HG02759 (cell line): ENCODE measurements at regions not wholly inside any gene's neighbourhood (a gene's known extent, or its start where the extent isn't known, plus 50 kb on each side); places are given as distances from the start of the nearest gene placed in this dataset.
"Not testable (repeated sequence)": the region's sequence is repeated elsewhere in the genome, so short reads cannot be mapped to it uniquely, and the experiment has no call there.

Source experiments
- ATAC-seq: cut with Tn5 transposase; IDR thresholded peaks from one replicate; pipeline ENCODE4 v1.9.1; 2021; ENCODE audit warnings: mild to moderate bottlenecking, moderate library complexity; ENCODE audit not compliant: unreplicated experiment

DNA sequence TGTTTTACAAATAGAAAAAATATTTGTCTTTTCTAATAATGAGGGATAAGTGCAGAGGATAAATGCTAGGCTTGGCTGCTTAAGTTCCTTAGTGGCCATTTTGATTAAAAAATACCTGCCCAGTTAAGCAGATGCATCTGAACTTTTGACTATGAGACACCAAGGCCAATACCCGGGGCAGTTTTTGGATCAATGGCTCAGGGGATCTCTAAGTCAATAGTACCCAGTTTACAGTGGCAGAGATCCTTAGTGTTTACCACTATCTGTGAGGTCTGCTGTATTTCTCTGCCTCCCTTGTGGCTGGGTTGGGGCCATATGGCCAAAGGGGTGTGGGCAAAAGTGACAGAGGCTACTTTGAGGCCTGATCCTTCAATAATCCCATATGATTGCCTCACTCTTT, 184.5 kb upstream of the MAST4 start:
- ATAC-seq = no peak

DNA sequence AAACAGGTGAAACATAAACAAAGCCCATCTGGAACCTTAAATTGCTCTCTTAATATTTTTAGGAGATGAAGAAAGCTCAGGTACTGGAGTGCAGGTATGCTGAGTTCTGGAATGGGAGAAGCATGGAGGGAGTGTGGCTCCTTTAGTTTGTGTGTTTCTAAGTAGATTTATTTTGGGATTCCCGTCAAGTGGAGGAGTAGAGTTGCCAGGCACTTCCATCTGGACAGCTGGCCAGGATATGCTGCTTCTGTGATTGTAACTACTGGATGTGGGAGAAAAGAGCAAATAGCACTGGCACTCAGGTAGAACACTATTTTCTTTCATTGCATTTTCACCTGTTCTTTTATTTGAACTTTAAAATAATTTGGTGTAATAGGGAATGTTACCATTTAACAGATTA, 182.3 kb upstream of the MAST4 start:
- no peak for ATAC-seq

DNA sequence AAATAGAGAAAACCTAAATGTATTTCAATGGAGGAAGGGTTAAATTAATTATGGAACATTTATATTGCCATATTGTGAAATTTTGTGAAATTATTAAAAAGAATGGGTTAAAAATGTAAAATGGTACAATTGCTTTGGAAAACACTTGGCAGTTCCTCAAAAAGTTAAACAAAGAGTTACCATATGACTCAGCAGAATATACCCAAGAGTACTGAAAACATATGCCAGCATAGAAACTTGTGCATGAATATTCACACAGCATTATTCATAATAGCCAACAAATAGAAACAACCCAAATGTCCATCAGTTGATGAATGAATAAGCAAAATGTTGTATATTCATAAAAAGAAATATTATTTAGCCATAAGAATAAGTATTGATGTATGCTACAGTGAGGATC, 181.0 kb upstream of the MAST4 start:
- no peak for ATAC-seq

DNA sequence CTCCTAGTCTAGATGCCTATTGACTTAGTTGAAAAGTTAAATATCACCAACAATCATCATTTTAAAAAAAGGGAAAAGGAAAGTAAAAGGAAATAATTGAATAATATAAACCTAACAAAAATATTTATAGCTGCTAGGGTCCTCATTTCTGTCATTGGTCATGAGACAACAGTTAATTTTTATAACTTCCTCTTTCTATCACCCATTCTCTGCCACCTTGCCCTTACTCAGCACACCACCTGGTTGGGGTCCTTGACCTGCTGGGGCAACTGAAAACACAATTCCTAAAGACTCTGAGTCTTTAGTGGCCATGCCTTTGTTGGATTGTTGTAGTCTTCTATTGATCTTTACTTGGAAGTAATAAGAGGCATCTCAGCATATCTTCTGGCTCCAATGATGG, 179.5 kb upstream of the MAST4 start:
- ATAC-seq = no peak

DNA sequence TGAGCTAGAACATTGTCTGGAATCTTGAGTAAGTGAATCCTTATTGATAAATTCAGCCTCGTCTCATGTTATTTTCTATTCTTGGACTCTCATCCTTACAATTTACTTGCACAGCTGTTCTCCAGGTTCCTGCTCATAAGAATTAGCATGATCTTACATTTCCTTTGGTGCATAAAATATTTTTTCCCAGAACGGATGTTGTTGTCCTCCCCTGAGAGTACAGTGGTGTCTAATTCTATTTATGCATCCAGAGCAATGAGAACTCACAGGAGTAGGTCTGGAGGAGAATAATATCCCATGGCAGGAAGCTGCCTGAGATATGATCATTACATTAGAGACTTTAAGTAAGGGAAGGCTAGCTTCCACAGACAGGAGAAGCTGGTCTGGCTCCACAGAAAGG, 178.4 kb upstream of the MAST4 start:
- ATAC-seq = no peak

DNA sequence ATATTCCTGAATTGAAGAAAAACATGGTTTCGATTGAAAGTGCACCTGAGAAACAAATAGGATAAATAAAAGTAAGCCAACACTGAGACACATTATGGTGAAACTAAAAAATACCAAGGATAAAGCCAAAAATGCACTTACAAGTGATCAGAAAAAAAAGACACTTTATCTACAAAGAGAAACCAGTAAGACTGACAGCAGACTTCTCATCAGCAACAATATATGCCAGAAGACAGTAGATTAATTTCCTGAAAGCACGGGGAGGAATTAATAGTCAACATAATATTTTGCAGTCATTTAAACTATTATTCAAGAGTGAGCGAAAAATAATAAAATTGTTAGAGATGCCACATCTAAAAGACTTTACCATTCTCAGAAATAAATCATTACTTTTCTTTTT, 172.7 kb upstream of the MAST4 start:
- no peak for ATAC-seq

DNA sequence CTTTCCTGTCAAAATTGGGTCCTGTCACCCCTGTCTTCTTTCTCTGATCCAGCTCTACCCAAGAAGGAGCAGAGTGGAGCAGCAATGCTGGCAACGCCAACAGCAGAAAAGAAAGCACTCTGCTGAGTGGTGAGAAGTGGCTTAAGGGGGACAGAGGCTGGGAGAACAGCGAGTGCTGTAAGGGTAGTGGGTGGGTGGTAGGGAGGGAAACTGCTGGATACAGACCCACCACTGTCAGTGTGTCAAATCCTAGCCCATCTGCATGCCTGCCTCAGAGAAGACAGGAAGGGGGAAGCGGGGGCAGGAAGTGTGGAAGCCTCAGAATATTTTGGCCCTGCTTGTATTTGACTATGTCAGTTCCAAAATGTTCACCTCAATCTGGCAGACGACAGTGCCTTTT, 170.4 kb upstream of the MAST4 start:
- no peak for ATAC-seq

DNA sequence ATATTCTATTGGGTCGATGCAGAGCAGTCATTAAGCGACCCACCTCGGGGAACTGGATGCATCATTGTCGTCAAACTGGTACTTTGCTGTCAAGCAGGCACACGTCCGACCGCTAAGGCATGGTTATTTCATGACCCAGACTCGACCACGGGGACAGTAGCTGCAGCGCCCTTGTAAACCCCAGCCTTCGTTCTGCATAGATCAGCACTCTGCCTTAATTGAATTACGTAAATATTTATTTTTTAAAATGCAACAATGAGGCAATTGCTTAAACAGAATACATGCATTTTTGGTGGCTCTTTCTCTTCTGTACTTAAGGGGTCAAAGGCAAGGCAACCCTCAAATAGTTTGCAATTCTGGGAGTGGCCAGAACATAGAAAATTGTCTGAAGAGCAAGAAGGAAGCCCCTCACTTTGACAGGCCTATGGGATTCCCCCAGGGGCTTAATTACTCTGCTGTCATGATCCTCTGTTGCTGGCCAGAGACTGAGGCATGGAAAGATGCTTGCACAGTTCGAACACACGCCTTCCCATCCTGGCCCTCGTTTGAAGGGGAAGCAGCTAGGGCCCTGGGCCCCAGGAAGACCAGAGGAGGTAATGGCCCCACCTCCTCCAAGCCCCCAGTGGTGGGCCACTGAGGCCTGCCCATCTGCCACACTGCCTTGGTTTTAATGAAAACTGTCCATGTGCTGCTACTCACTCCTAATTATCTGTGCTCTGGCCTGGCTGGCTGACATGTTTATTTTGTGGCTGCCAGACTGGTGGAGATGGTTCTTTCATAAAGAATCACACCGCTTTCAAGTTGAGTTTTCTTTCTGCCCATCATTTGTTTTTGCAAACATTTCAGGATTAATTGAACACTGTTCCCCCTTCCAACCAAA, 169.7 kb upstream of the MAST4 start:
- no peak for ATAC-seq

DNA sequence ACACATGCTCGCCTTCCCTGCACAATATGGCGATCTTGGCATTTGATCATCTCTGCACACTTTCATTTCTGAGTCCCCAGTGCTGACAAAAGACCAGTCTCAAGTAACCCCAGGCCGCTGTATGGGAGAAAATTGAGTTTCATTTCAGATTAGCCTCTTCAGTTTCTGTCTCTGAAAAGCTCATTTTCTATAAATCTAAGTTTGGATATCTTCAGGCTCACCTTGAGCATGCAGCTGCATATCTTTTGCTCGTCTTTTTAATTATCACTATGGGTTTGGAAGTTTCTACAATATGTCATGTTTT, 169.1 kb upstream of the MAST4 start:
- no peak for ATAC-seq

DNA sequence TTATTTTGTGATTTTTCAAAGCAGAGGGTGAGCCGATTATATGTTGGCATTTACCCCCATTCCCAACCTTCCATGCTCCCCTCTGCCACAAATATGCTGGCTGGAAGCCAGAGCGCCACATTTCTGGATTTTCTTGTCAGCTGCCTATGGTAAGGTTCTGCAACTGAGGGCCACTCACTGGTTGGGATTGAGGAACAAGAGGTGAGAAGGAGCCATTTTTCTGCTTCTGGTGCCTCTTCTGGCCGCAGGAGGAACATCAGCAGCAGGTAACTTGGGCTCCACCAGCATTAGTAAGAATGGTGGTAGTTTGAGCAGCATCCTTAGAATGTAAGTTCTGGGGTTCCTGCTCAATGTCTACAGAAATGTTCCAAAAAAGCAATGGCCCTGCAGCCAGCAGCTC, 159.5 kb upstream of the MAST4 start:
- ATAC-seq = no peak

DNA sequence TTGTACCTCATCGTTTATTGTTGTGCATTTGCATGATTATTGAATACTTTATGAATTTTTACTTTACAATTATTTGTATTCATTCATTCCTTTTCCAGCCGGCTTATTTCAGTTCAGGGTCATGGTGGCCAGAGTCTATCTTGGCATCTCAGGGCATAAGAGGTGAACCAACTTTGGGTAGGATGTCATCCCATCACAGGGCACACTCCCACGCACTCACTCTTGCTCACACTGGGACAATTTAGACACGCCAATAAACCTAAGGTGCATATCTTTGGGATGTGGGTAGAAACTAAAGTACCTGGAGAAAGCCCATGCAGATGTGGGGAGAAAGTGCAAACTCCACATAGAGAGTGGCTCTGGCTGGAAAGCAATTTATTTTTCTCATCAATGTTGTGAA, 158.1 kb upstream of the MAST4 start:
- ATAC-seq = no peak

DNA sequence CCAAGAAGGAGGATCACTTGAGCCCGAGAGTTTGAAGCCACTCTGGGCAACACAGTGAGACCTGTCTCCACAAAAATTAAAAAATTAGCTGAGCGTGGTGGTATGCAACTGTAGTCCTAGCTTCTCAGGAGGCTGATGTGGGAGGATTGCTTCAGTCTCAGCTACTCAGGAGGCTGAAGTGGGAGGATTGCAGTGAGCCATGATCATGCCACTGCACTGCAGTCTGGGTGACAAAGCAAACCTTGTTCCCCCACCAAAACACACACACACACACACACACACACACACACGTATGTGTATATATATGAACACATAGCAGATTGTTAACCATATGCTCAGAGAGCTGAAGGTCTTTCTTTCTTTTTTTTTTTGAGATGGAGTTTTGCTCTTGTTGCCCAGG, 157.5 kb upstream of the MAST4 start:
- no peak for ATAC-seq

DNA sequence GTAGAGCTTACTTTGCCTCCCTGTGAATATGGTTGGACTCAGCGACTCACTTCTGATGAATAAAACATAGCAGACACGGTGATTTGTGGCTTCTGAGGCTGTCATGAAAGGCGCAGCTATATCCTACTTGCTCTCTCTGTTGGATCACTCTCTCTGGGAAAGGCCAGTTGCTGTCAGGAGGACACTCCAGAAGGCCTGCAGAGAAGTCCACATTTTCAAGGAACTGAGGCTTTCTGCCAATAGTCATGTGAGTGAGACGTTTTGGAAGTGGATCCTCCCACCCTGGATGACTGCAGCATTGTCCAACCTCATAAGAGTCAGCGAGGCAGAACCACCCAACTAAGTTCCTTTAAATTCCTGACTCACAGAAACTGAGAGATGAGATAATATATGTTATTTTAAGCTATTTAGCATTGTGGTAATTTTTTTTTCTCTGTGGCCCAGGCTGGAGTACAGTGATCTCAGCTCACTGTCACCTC, 156.0 kb upstream of the MAST4 start:
- peak; percentile 56 for ATAC-seq

DNA sequence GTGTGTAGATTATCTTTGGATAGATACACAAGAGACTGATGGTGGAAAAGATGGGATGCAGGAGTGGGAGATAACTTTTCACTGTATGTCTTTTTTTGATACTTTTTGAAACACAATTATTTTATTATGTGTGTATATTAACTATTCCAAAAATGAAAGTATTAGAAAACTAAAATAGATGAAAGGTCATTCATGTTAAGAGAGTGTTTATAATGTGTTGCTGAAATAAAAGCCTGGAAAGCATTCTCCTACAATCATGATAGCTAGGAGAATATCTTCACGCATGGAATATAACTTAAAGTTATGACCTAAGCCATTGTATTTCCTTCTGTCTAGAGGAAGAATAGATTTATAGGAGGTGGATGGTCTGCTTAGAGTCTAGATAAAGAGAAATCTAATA, 154.8 kb upstream of the MAST4 start:
- ATAC-seq = no peak

DNA sequence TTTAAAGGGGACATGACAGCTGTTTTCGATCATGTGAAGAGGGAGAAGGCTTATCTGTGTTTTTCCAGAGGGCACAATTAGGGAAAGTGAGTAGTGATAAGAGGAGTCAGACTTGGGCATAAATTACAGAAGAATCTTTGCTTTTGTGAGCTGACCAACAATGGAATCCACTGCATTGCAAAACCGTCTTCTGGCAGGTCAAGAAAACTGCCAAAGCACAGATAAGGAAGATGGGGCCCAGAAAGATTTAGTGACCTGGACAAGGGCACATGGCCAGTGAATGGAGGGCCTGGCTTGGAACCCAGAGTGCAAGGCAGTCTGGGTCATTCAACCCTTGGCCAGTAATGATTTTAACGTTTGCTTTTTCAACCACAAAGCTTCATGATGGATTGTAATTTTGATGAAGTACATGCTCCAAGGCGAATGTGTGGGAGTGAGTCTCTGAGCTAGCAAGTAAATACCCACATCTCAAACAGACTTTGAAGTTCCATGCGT, 153.2 kb upstream of the MAST4 start:
- ATAC-seq = no peak

DNA sequence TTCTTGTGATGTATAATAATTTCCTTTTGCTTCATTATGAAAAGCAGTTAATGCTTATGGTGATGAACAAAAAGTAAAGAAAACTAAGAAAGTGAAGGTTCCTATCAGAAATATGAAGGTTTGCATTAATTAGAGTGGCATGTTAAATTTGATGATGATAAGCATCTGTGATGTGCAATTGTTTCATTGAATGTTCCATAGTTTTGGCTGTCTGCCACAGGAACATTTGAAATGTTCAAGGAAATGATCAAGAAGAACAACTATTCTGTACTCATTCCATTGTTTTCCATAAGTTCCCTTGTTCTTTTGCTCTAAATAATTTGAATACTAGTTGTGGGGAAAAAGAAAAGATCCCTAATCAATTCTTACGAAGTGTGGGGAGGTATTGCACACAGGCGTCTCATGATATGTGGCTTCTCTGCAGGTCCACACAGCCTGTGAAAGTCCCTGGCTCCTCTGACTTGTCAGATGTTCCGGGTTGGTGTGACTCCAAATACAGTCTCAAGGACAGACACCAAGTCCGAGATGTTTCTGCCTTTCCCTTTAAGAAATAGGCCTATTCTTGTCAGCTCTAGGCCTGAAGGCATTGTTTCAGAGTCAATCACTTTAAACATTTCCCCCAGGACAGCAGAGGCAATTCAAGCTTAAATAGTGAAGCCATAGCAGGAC, 152.6 kb upstream of the MAST4 start:
- no peak for ATAC-seq

DNA sequence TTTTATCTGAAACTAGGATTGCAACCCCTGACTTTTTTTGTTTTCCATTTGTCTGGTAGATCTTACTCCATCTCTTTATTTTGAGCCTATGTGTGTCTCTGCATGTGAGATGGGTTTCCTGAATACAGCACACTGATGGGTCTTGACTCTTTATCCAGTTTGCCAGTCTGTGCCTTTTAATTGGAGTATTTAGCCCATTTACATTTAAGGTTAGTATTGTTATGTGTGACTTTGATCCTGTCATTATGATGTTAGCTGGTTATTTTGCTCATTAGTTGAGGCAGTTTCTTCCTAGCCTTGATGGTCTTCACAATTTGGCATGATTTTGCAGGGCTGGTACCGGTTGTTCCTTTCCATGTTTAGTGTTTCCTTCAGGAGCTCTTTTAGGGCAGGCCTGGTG, 148.1 kb upstream of the MAST4 start:
- not testable (repeated sequence) for ATAC-seq

DNA sequence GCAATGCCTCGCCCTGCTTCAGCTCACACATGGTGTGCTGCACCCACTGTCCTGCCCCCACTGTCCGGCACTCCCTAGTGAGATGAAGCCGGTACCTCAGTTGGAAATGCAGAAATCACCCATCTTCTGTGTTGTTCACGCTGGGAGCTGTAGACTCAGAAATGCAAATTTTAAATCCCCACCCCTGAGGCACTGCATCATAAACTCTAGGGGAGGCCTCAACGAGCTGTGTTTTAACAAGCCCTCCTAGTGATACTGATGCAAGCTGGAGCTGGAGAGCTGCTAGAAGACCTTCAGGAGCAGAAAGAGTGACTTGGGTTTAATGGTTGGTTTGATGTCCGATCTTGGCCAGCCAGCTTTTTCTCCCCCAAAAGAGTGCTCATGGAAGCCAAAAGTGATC, 146.0 kb upstream of the MAST4 start:
- ATAC-seq = no peak

DNA sequence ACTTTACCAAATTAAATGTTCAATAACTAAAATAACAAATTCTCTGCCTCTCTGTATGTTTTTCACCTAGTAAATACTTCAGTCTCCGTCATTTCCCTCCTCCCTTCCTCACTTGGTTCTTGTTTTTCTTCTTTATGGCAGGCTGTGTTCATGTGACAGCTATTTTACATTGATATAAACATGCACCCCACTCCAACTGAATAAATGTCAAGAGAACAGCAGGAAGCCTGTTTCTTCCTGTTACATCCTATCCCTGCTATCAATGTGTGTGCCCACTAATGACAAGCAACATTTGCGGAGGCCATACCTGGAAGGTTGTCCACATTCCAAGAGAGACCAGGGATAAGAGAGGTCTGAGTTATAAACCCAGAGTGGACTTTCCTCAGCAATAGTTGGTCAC, 145.2 kb upstream of the MAST4 start:
- no peak for ATAC-seq

DNA sequence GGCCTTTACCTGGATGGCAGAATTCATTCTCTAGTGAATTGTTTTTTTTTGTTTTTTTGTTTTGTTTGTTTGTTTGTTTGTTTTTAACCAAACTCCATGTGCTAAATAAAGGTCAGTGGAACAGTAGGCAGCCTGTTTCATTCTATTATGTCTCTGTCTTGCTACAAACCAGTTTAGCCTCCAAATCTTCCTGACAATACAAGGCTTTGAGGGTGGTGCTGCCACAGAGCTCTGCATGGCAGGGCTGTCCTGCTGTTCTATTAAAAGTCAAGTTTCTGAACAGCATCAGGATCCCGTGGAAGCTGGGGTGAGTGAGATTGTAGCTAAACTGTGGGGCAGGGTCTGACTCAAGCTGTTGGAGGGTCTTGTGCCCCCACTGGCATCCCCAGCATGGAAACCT, 144.1 kb upstream of the MAST4 start:
- ATAC-seq = no peak

DNA sequence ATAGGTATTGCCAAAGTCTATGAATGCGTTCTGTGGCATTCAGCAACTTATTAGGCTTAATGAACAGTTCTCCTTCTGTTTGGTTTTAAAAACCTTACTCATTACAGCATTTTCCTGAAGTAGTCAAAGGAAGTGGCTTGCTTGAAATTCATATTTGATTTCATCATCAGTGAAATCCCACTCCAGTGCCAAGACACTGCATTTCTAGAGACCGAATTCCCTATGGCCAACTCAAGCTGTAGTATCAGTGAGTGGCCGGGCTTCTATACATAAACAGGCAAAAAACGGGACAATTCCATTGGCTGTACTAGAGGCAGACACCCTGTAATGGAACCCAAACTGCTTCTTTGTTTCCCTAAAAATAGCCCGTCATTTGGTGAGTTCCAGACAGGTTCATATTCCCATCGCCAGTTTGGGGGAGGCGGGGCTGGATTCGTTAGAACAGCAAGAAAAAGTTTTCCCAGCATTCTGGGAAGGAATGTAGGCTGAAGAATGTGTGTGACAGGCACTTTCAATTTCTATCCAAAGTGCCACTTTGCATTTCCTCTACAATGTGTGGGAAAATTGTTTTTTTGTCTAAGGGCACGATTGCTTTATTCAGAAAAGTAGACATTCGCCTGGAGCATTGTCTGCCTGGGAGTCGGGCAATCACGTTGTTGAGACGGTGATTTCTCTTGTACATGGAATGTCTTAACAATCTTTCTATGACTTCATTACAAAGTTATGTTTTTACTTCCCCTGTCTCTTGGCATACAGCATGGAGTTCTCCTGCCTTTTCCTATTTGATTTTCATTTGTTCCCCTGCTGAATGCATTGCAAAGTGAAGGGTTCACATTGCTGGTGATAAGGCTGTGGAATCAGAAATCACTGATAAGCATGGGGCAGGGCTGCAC, 141.8 kb upstream of the MAST4 start:
- no peak for ATAC-seq
